Body of pancreas (tissue), 4 donors: ENCODE measurements at regions not wholly inside any gene's neighbourhood (a gene's known extent, or its start where the extent isn't known, plus 50 kb on each side); places are given as distances from the start of the nearest gene placed in this dataset.

ENCODE experiments used
- POLR2A ChIP-seq, 3 donors: fragments of 450-650 bp; IDR thresholded peaks; one replicate each; pipeline ENCODE4 v1.6.1; 2016; ENCODE audit warnings: antibody characterized with exemption in 3 of 3, mild to moderate bottlenecking in 2 of 3
- TF ChIP-seq, protein P1 (sequence below), 7 experiments: fragments of 450-650 bp in 4 of 7; fragments of 200-600 bp in 3 of 7; sonication (generic) in 3 of 7; IDR thresholded peaks; one replicate each; pipeline ENCODE4 v1.5.1; 2016 to 2019; ENCODE audit warnings: antibody characterized with exemption in 7 of 7

- TF ChIP-seq, protein P1, sequence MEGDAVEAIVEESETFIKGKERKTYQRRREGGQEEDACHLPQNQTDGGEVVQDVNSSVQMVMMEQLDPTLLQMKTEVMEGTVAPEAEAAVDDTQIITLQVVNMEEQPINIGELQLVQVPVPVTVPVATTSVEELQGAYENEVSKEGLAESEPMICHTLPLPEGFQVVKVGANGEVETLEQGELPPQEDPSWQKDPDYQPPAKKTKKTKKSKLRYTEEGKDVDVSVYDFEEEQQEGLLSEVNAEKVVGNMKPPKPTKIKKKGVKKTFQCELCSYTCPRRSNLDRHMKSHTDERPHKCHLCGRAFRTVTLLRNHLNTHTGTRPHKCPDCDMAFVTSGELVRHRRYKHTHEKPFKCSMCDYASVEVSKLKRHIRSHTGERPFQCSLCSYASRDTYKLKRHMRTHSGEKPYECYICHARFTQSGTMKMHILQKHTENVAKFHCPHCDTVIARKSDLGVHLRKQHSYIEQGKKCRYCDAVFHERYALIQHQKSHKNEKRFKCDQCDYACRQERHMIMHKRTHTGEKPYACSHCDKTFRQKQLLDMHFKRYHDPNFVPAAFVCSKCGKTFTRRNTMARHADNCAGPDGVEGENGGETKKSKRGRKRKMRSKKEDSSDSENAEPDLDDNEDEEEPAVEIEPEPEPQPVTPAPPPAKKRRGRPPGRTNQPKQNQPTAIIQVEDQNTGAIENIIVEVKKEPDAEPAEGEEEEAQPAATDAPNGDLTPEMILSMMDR (IDR thresholded peaks at IDR 0.05) = no peak
- TF ChIP-seq POLR2A (IDR thresholded peaks at IDR 0.05) = no peak
Observed at GRCh38 chr3:20657560-20657959, 471.6 kb upstream of the SGO1 start.
